ENCODE measurements at regions not wholly inside any gene's neighbourhood (a gene's known extent, or its start where the extent isn't known, plus 50 kb on each side); places are given as distances from the start of the nearest gene placed in this dataset.
A peak's percentile ranks its signal among the peaks of the same experiment; 100 is the strongest.

- intact Hi-C loops (cut with DNase I): no loop called here
- DNase-seq (ENCODE audit: missing footprints) (no peak), ATAC-seq (no peak)
These were observed 63.9 kb upstream of the PICALM start for GRCh38 chr11:86132667-86133249.

- no peak for ATAC-seq
- intact Hi-C loops (cut with DNase I): no loop called here
- DNase-seq (ENCODE audit: missing footprints): no peak
These were observed 61.1 kb upstream of the PICALM start for GRCh38 chr11:86129740-86130540.

- DNase-seq (ENCODE audit: missing footprints): no peak
- no peak for ATAC-seq
- intact Hi-C loops (cut with DNase I): no loop called here
These were observed 60.0 kb upstream of the PICALM start for GRCh38 chr11:86128914-86129313.

- ATAC-seq: no peak
- intact Hi-C loops (cut with DNase I): no loop called here
- DNase-seq (ENCODE audit: missing footprints): no peak
These were observed 58.0 kb upstream of the PICALM start for GRCh38 chr11:86126862-86127261.

GRCh38 chr11:86124251-86125233 lies 55.7 kb upstream of the PICALM start:
- ATAC-seq (no peak), DNase-seq (ENCODE audit: missing footprints) (no peak)
- intact Hi-C loops (cut with DNase I): no loop called here

- ATAC-seq: no peak
- intact Hi-C loops (cut with DNase I): no loop called here
- DNase-seq (ENCODE audit: missing footprints): no peak
These were observed 53.9 kb upstream of the PICALM start for GRCh38 chr11:86122773-86123172.

- intact Hi-C loops (cut with DNase I): no loop called here
- ATAC-seq: no peak
- DNase-seq (ENCODE audit: missing footprints): no peak
These were observed 51.9 kb upstream of the PICALM start for GRCh38 chr11:86120807-86121206.

GRCh38 chr11:86119906-86120305 lies 51.0 kb upstream of the PICALM start:
- no peak for DNase-seq (ENCODE audit: missing footprints)
- intact Hi-C loops (cut with DNase I): no loop called here
- no peak for ATAC-seq

- ATAC-seq (peak; percentile 90), DNase-seq (ENCODE audit: missing footprints) (no peak)
- intact Hi-C loops (cut with DNase I): no loop called here
These were observed 50.2 kb upstream of the PICALM start for GRCh38 chr11:86119077-86119476.

All from Right ventricle myocardium inferior (tissue), 1 donor.